SK-N-MC (cell line): ENCODE measurements at regions not wholly inside any gene's neighbourhood (a gene's known extent, or its start where the extent isn't known, plus 50 kb on each side); places are given as distances from the start of the nearest gene placed in this dataset.

Experiments used
- EZH2 ChIP-seq: fragments of 200-600 bp; sonication (generic); IDR thresholded peaks from one replicate; pipeline ENCODE4 v1.6.1; 2017; ENCODE audit warnings: antibody characterized with exemption
- POLR2AphosphoS5 ChIP-seq: IDR thresholded peaks from 2 replicates; pipeline ENCODE4 v1.6.1; 2012; ENCODE audit warnings: mild to moderate bottlenecking, low read depth, low read length, borderline replicate concordance

DNA sequence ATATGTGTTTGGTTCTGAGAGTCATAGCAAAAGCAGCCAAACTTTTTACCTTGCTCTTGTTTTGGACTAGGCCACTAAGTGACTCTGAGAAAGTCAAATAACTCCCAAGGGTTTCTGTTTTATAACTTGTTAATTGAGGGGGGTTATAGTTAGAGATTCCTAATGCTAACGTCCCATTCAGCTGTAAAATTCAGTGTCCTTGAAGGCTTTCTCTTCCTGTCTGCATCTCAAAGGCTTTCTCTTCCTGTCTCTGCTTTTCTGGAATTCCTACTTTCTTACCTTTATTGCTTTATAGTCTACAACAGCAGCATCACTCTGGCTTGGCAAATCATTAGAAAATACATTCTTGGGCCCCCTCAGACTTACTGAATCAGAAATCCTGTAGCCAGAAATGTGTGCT lies 479.5 kb upstream of the SEMA6A start:
- TF ChIP-seq POLR2AphosphoS5 (no peak), EZH2 (no peak)
